ENCODE measurements at regions not wholly inside any gene's neighbourhood (a gene's known extent, or its start where the extent isn't known, plus 50 kb on each side); places are given as distances from the start of the nearest gene placed in this dataset.
"Not testable (repeated sequence)": the region's sequence is repeated elsewhere in the genome, so short reads cannot be mapped to it uniquely, and the experiment has no call there.

DNA sequence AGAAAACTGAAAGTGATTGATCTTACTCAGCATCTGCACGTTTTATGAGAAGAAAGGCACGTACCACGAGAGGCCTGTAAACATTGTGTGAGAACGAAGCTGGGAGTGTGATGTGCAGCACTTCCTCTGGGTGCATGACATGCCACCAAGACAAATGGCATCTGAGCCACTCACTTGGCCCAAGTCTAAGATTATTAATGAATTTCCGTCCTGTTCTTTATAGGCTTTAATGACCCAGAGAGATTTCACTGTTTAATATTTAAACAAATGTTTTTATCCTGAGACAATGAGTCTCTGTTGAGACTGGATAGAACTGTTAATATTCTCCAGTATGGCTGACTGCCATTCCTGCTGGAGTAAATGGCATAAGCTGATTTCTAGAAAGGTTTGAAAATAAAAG is 172.6 kb upstream of the PHACTR1 start:
- ATAC-seq (ENCODE audit: low FRiP score) (no peak), DNase-seq (ENCODE audit: low spot score) (no peak)
- TF ChIP-seq, protein P1, sequence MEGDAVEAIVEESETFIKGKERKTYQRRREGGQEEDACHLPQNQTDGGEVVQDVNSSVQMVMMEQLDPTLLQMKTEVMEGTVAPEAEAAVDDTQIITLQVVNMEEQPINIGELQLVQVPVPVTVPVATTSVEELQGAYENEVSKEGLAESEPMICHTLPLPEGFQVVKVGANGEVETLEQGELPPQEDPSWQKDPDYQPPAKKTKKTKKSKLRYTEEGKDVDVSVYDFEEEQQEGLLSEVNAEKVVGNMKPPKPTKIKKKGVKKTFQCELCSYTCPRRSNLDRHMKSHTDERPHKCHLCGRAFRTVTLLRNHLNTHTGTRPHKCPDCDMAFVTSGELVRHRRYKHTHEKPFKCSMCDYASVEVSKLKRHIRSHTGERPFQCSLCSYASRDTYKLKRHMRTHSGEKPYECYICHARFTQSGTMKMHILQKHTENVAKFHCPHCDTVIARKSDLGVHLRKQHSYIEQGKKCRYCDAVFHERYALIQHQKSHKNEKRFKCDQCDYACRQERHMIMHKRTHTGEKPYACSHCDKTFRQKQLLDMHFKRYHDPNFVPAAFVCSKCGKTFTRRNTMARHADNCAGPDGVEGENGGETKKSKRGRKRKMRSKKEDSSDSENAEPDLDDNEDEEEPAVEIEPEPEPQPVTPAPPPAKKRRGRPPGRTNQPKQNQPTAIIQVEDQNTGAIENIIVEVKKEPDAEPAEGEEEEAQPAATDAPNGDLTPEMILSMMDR (IDR thresholded peaks at IDR 0.05) = no peak

DNA sequence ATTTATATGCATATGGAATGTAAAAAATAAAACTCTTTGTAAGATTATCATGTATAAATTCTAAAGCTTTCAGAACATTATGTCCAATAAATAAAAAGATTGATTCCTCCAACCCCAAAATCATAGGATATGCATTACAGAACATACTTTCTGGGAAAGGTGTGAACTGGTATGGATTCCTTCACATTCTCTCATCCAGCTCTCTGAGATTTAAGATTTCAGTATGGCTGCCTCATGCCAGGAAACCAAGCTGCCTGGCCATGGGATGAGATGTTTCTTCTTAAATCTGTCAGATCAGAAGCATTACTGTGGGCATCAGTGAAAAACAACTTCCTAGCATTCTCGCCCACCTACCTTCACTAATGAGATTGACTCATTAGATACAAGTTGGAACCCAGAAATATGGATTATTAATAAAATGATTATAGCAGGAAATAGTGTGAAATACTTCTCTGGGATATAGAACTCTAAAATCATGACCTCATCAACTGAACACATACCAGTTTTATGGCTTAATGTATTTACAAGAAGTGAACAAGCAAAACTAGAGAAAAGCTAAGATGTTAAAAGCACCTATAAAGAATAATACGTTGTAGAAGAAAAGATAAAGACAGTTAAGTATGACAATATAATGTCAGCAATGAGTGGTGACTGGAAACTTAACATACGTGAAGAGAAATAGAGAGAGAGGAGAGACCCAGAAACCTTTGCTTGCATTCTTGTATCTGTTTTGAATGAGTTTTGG is 171.6 kb upstream of the PHACTR1 start:
- TF ChIP-seq, protein P1 (IDR thresholded peaks at IDR 0.05) = no peak
- ATAC-seq (ENCODE audit: low FRiP score) = peak; percentile 30
- DNase-seq (ENCODE audit: low spot score) = no peak

DNA sequence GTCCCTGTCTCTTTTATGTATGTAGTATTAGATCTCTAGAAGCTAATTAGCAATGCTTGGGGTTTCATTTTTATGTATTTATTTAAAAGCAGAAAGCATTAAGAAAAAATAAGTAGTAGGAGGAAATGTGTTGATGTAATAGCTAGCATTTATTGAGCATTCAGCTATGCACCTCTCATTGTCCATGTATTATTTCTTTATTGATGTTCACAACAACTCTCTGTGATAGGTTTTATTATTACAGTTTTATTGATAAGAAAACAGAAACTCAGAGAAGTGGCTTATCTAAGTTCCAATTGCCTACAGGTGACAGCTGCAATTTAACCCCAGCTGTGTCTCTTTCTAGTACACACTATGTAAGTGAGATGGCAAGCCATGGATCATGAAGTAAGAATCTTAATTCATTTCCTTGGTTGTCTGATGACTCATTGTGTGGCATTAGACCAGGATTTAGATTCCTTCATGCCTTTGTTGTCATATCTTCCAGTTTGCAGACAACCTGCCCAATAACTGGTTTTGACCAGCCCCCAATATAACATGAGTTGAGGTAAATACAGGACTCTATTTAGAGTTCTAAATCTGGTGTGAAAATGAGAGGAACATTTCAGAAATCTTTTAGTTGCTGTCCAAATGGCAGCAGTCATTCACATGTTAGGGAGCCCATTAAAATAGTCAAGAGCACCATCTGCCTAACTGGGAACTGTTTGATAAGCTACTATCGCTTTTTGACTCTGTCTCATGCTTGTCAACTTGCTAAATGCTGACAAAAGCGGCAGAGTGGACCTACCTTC is 170.8 kb upstream of the PHACTR1 start:
- DNase-seq (ENCODE audit: low spot score) = no peak
- ATAC-seq (ENCODE audit: low FRiP score) = peak; percentile 57
- TF ChIP-seq, protein P1 (IDR thresholded peaks at IDR 0.05) = no peak

DNA sequence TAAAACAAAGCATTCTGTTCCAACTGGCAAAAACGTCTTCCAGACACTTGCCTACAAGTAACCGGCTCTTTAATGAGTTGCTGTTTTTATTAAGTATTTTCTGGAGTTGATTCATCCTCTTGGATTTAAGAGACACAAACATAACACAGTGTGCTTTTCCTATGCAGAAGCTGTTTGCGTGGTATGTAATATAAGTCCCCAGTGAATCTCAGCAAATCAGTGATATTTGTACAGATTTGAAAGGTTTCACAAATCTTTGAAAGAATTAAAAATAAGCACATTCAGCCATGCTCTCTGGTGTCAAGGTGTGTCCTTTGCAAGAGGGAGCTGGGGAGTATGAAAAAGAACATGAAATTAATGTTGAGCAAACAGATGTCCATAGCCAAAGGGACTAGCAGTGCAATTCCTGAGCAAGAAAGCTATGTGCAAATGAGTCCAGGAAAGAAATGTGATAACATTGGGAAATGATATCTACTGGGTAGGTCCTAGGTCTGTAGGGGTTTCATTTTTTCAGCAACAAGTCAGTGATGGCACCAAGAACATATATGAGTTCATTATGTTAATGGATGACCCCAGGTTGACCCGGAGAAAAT is 170.1 kb upstream of the PHACTR1 start:
- TF ChIP-seq, protein P1 (IDR thresholded peaks at IDR 0.05) = no peak
- DNase-seq (ENCODE audit: low spot score) (no peak), ATAC-seq (ENCODE audit: low FRiP score) (no peak)

DNA sequence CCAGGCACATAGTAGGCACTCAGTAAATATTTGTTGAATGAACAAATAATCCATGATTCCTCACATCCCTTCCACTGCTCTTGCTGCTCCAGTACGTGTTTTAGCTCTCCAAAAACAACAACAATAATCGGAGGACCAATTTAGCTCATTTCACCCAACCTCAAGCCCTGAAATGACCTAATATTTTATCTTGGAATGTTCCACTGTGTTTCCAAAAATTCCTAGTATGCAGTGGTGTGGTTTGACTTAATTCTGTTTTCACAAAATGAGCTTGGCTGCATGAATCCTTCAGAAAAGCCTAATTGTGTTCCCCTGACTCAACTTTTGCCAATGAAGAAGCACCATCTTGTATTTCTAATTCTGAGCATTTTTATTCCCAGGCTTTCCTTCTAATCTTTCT is 168.0 kb upstream of the PHACTR1 start:
- no peak for DNase-seq (ENCODE audit: low spot score)
- no peak for ATAC-seq (ENCODE audit: low FRiP score)
- TF ChIP-seq, protein P1 (IDR thresholded peaks at IDR 0.05) = no peak

DNA sequence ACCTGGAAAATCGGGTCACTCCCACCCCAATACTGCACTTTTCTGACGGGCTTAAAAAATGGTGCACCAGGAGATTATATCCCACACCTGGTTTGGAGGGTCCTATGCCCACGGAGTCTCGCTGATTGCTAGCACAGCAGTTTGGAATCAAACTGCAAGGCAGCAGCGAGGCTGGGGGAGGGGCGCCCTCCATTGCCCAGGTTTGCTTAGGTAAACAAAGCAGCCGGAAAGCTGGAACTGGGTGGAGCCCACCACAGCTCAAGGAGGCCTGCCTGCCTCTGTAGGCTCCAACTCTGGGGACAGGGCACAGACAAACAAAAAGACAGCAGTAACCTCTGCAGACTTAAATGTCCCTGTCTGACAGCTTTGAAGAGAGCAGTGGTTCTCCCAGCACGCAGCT is 167.1 kb upstream of the PHACTR1 start:
- not testable (repeated sequence) for DNase-seq (ENCODE audit: low spot score); ATAC-seq (ENCODE audit: low FRiP score)

DNA sequence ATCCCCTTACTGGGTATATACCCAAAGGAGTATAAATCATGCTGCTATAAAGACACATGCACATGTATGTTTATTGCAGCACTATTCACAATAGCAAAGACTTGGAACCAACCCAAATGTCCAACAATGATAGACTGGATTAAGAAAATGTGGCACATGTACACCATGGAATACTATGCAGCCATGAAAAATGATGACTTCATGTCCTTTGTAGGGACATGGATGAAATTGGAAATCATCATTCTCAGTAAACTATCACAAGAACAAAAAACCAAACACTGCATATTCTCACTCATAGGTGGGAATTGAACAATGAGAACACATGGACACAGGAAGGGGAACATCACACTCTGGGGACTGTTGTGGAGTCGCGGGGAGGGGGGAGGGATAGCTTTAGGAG is 161.7 kb upstream of the PHACTR1 start:
- ATAC-seq (ENCODE audit: low FRiP score) = not testable (repeated sequence)

DNA sequence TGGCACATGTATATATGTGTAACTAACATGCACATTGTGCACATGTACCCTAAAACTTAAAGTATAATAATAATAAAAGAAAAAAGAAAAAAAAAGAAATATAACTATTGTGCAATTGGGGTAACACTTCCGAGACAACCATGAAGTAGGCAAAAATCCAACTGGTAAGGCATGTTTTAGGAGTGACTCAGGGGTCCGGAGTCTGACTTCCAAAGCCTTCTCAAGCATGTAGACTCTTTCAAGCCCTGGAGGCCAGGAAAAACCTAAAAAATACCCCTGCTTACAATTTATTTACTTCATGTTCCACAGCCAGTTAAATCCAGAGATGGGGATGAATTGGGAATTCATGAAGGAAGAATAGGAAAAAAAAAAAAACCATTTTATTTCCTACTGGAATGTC is 161.3 kb upstream of the PHACTR1 start:
- TF ChIP-seq, protein P1 (IDR thresholded peaks at IDR 0.05) = no peak
- ATAC-seq (ENCODE audit: low FRiP score) = no peak
- DNase-seq (ENCODE audit: low spot score) = no peak

More for the DNA sequence above, 161.7 kb upstream of the PHACTR1 start:
- DNase-seq (ENCODE audit: low spot score) = not testable (repeated sequence)

Data from omental fat pad (tissue), 3 donors.